ENCODE measurements at regions not wholly inside any gene's neighbourhood (a gene's known extent, or its start where the extent isn't known, plus 50 kb on each side); places are given as distances from the start of the nearest gene placed in this dataset.

- Mint-ChIP-seq H3K4me3 (no peak overlapping the region), H3K4me1 (no peaks in the 10 kb centered on the region), H3K36me3 (ENCODE audit: low read depth) (no peaks in the 10 kb centered on the region), H3K27ac (no peak overlapping the region), H3K27me3 (ENCODE audit: low read depth, poor library complexity) (no peaks in the 10 kb centered on the region), H3K9me3 (peaks cover 12% of the 10 kb centered on the region)
- TF ChIP-seq CTCF (IDR thresholded peaks at IDR 0.05) = no peak
- DNase-seq = no peak
Observed at GRCh38 chr6:103674790-103675189, 1184.9 kb downstream of the HACE1 start.

- H3K27ac Mint-ChIP-seq = no peak overlapping the region
- no peaks in the 10 kb centered on the region for H3K36me3 Mint-ChIP-seq (ENCODE audit: low read depth)
- H3K9me3 Mint-ChIP-seq = peaks cover 5% of the 10 kb centered on the region
- peak; percentile 9 for TF ChIP-seq CTCF (IDR thresholded peaks at IDR 0.05)
- no peaks in the 10 kb centered on the region for H3K27me3 Mint-ChIP-seq (ENCODE audit: low read depth, poor library complexity)
- H3K4me1 Mint-ChIP-seq = no peaks in the 10 kb centered on the region
- no peak overlapping the region for H3K4me3 Mint-ChIP-seq
- DNase-seq = no peak
Observed at GRCh38 chr6:103672169-103672568, 1187.5 kb downstream of the HACE1 start.

- DNase-seq = no peak
- TF ChIP-seq CTCF (IDR thresholded peaks at IDR 0.05) = no peak
- Mint-ChIP-seq H3K4me3 (no peak overlapping the region), H3K9me3 (no peaks in the 10 kb centered on the region), H3K36me3 (ENCODE audit: low read depth) (no peaks in the 10 kb centered on the region), H3K27me3 (ENCODE audit: low read depth, poor library complexity) (no peaks in the 10 kb centered on the region), H3K4me1 (no peaks in the 10 kb centered on the region), H3K27ac (no peak overlapping the region)
Observed at GRCh38 chr6:103629613-103630012, 1230.1 kb downstream of the HACE1 start.

GRCh38 chr6:103617642-103618041 lies 1242.1 kb downstream of the HACE1 start:
- no peaks in the 10 kb centered on the region for H3K36me3 Mint-ChIP-seq (ENCODE audit: low read depth)
- H3K4me3 Mint-ChIP-seq = no peak overlapping the region
- no peak for TF ChIP-seq CTCF (IDR thresholded peaks at IDR 0.05)
- no peak for DNase-seq
- no peaks in the 10 kb centered on the region for H3K27me3 Mint-ChIP-seq (ENCODE audit: low read depth, poor library complexity)
- H3K4me1 Mint-ChIP-seq = no peaks in the 10 kb centered on the region
- H3K27ac Mint-ChIP-seq = no peak overlapping the region
- peaks cover 10% of the 10 kb centered on the region for H3K9me3 Mint-ChIP-seq

- Mint-ChIP-seq H3K9me3 (peaks cover 4% of the 10 kb centered on the region), H3K36me3 (ENCODE audit: low read depth) (no peaks in the 10 kb centered on the region), H3K27ac (no peak overlapping the region), H3K27me3 (ENCODE audit: low read depth, poor library complexity) (no peaks in the 10 kb centered on the region), H3K4me1 (no peaks in the 10 kb centered on the region), H3K4me3 (no peak overlapping the region)
- TF ChIP-seq CTCF (IDR thresholded peaks at IDR 0.05) = no peak
- no peak for DNase-seq
Observed at GRCh38 chr6:103587722-103588121, 1272.0 kb downstream of the HACE1 start.

- Mint-ChIP-seq H3K27ac (no peak overlapping the region), H3K4me3 (no peak overlapping the region), H3K36me3 (ENCODE audit: low read depth) (no peaks in the 10 kb centered on the region), H3K27me3 (ENCODE audit: low read depth, poor library complexity) (no peaks in the 10 kb centered on the region), H3K9me3 (no peaks in the 10 kb centered on the region), H3K4me1 (no peaks in the 10 kb centered on the region)
- TF ChIP-seq CTCF (IDR thresholded peaks at IDR 0.05) = no peak
- no peak for DNase-seq
Observed at GRCh38 chr6:103578115-103578514, 1281.6 kb downstream of the HACE1 start.

All from nephron progenitor cell (in vitro differentiated cells).